ENCODE measurements at regions not wholly inside any gene's neighbourhood (a gene's known extent, or its start where the extent isn't known, plus 50 kb on each side); places are given as distances from the start of the nearest gene placed in this dataset.

DNA sequence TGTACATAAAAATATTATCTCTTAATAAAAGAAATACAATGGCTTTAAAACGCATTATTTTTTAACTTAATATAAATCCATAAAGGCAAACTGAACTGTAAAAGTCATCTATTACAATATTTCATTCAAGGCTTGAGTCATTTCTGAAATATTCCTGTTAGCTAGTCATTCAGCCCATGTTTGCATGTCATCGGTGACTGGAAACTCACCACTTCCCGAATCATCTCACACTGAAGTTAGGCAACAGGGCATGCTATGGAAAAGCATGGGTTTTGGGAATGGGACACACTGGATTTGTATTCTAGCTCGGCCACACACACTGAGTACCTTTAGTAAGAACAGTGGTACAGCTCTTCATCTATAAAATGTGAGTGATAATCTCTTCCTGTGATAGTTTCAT is 691.1 kb upstream of the C9orf72 start:
- TF ChIP-seq, protein P1, sequence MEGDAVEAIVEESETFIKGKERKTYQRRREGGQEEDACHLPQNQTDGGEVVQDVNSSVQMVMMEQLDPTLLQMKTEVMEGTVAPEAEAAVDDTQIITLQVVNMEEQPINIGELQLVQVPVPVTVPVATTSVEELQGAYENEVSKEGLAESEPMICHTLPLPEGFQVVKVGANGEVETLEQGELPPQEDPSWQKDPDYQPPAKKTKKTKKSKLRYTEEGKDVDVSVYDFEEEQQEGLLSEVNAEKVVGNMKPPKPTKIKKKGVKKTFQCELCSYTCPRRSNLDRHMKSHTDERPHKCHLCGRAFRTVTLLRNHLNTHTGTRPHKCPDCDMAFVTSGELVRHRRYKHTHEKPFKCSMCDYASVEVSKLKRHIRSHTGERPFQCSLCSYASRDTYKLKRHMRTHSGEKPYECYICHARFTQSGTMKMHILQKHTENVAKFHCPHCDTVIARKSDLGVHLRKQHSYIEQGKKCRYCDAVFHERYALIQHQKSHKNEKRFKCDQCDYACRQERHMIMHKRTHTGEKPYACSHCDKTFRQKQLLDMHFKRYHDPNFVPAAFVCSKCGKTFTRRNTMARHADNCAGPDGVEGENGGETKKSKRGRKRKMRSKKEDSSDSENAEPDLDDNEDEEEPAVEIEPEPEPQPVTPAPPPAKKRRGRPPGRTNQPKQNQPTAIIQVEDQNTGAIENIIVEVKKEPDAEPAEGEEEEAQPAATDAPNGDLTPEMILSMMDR (IDR thresholded peaks at IDR 0.05; ENCODE audit: low read depth, low read length) = no peak
- no peak for TF ChIP-seq EZH2phosphoT487 (IDR thresholded peaks at IDR 0.05; ENCODE audit: low read depth)
